Fibroblast of lung (primary cell): ENCODE measurements at regions not wholly inside any gene's neighbourhood (a gene's known extent, or its start where the extent isn't known, plus 50 kb on each side); places are given as distances from the start of the nearest gene placed in this dataset.

Source experiments
- DNase-seq, 2 donors: peaks; one replicate each; pipeline versions ENCODE4 v3.0.0 to v3.0.0-alpha.2; 2010; ENCODE audit warnings: low read depth in 2 of 2
- H2AFZ ChIP-seq: 2 replicates; pipeline ENCODE4 v1.5.1; 2012; ENCODE audit warnings: low read length, control low read depth, inconsistent platforms
- H3K27ac ChIP-seq: 2 replicates; pipeline ENCODE4 v1.5.1; 2011; ENCODE audit warnings: low read length, control low read depth; ENCODE audit not compliant: insufficient read depth
- H3K27me3 ChIP-seq: 2 replicates; pipeline ENCODE4 v1.5.1; 2011; ENCODE audit warnings: mild to moderate bottlenecking, low read length; ENCODE audit not compliant: control insufficient read depth, insufficient read depth
- H3K36me3 ChIP-seq: 2 replicates; pipeline ENCODE4 v1.5.1; 2011; ENCODE audit warnings: low read length; ENCODE audit not compliant: control insufficient read depth, insufficient read depth
- H3K4me1 ChIP-seq: 2 replicates; pipeline ENCODE4 v1.5.1; 2011; ENCODE audit warnings: low read length; ENCODE audit not compliant: control insufficient read depth, insufficient read depth; ENCODE audit errors: extremely low read depth
- H3K4me2 ChIP-seq: 2 replicates; pipeline ENCODE4 v1.5.1; 2011; ENCODE audit warnings: low read length, control low read depth; ENCODE audit not compliant: insufficient read depth; ENCODE audit errors: extremely low read depth
- H3K4me3 ChIP-seq, 4 experiments: fragments of 200-600 bp in 1 of 4; sonication (generic) in 1 of 4; replicated peaks in 1 of 4; 2 replicates each; pipeline ENCODE4 v1.5.1; 2011 to 2016; ENCODE audit warnings: low read length in 4 of 4, low read depth in 3 of 4, mild to moderate bottlenecking in 3 of 4, control low read depth in 2 of 4, inconsistent platforms in 1 of 4, mixed read lengths in 1 of 4; ENCODE audit not compliant: insufficient read depth in 1 of 4; ENCODE audit errors: control extremely low read depth in 1 of 4
- H3K79me2 ChIP-seq: 2 replicates; pipeline ENCODE4 v1.5.1; 2012; ENCODE audit warnings: mild to moderate bottlenecking, low read length, inconsistent platforms; ENCODE audit not compliant: control insufficient read depth, insufficient read depth
- H3K9ac ChIP-seq: 2 replicates; pipeline ENCODE4 v1.5.1; 2011; ENCODE audit warnings: mild to moderate bottlenecking, low read length, control low read depth; ENCODE audit not compliant: insufficient read depth
- H3K9me3 ChIP-seq: 2 replicates; pipeline ENCODE4 v1.5.1; 2012; ENCODE audit warnings: low read depth, low read length; ENCODE audit not compliant: control insufficient read depth, insufficient read depth
- H4K20me1 ChIP-seq: 2 replicates; pipeline ENCODE4 v1.5.1; 2011; ENCODE audit warnings: low read length; ENCODE audit not compliant: control insufficient read depth, insufficient read depth; ENCODE audit errors: extremely low read depth
- EZH2 ChIP-seq: IDR thresholded peaks from 2 replicates; pipeline ENCODE4 v1.5.1; 2012; ENCODE audit warnings: low read length, control low read depth, mild to moderate bottlenecking; ENCODE audit errors: missing control alignments
- TF ChIP-seq, protein P1 (sequence below), 2 donors: IDR thresholded peaks in 1 of 2; conservative IDR thresholded peaks in 1 of 2; 1 replicate in 1 of 2; 2 replicates in 1 of 2; pipeline ENCODE4 v1.5.1; 2011 to 2012; ENCODE audit warnings: low read length in 2 of 2, control low read depth in 1 of 2, inconsistent platforms in 1 of 2, low read depth in 1 of 2, mild to moderate bottlenecking in 1 of 2

DNA sequence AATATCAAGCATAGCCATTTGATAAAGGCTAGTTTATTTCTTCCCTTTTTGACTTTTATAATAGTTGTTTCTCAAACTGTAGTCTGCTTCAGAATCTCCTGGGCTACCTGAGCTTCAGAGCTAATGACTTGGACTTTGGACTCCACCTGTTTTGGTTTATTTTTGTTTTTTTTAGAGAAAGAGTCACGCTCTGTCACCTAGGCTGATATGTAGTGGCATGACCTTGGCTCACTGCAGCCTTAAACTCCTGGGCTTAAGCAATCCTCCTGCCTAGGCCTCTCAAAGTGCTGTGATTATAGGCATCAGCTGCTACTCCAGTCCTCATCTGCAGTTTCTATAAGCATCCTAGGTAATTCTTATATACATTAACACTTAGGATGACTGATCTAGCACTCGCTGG lies 90.5 kb downstream of the DDIT4L start:
- H3K79me2 ChIP-seq = no peaks in the 10 kb centered on the region
- H3K36me3 ChIP-seq = no peaks in the 10 kb centered on the region
- no peak overlapping the region for H3K9ac ChIP-seq
- no peak overlapping the region for H3K4me3 ChIP-seq
- no peak for TF ChIP-seq EZH2
- TF ChIP-seq, protein P1, sequence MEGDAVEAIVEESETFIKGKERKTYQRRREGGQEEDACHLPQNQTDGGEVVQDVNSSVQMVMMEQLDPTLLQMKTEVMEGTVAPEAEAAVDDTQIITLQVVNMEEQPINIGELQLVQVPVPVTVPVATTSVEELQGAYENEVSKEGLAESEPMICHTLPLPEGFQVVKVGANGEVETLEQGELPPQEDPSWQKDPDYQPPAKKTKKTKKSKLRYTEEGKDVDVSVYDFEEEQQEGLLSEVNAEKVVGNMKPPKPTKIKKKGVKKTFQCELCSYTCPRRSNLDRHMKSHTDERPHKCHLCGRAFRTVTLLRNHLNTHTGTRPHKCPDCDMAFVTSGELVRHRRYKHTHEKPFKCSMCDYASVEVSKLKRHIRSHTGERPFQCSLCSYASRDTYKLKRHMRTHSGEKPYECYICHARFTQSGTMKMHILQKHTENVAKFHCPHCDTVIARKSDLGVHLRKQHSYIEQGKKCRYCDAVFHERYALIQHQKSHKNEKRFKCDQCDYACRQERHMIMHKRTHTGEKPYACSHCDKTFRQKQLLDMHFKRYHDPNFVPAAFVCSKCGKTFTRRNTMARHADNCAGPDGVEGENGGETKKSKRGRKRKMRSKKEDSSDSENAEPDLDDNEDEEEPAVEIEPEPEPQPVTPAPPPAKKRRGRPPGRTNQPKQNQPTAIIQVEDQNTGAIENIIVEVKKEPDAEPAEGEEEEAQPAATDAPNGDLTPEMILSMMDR (conservative IDR thresholded peaks at IDR 0.05 in 1 of 2, IDR thresholded peaks at IDR 0.05 in 1 of 2; ENCODE audit: low read depth in 1 of 2, low read length in 2 of 2) = no peak
- H3K4me2 ChIP-seq = no peak overlapping the region
- DNase-seq = no peak
- H3K27ac ChIP-seq = no peak overlapping the region
- no peaks in the 10 kb centered on the region for H4K20me1 ChIP-seq
- no peaks in the 10 kb centered on the region for H3K4me1 ChIP-seq
- no peaks in the 10 kb centered on the region for H3K9me3 ChIP-seq
- H2AFZ ChIP-seq = no peak overlapping the region
- no peaks in the 10 kb centered on the region for H3K27me3 ChIP-seq

DNA sequence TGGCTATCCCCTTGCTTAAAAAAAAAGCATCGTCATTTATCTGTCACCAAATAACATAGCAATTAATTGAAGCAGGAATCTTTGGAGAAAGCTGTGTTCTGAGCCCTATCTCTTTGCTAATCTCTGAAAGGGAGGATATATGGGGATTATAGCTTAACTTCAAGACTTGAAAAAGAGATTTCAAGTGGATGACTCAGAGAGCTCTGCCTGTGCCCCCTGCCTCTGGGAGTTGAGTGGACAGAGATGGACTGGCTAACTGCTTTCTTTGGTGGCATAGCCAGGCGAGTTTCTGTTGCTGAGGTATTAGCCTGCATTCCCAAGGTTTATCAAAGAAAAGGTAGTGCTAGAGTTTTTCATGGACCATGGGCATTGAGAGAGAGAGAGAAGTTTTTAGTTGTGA lies 91.6 kb downstream of the DDIT4L start:
- Histone ChIP-seq H3K27ac (no peak overlapping the region), H3K79me2 (no peaks in the 10 kb centered on the region), H3K36me3 (no peaks in the 10 kb centered on the region), H4K20me1 (no peaks in the 10 kb centered on the region), H3K4me1 (no peaks in the 10 kb centered on the region), H3K4me2 (no peak overlapping the region), H3K9ac (no peak overlapping the region), H3K9me3 (no peaks in the 10 kb centered on the region), H2AFZ (no peak overlapping the region), H3K27me3 (no peaks in the 10 kb centered on the region), H3K4me3 (no peak overlapping the region)
- DNase-seq = no peak
- TF ChIP-seq, protein P1 (conservative IDR thresholded peaks at IDR 0.05 in 1 of 2, IDR thresholded peaks at IDR 0.05 in 1 of 2; ENCODE audit: low read depth in 1 of 2, low read length in 2 of 2) = no peak
- no peak for TF ChIP-seq EZH2

DNA sequence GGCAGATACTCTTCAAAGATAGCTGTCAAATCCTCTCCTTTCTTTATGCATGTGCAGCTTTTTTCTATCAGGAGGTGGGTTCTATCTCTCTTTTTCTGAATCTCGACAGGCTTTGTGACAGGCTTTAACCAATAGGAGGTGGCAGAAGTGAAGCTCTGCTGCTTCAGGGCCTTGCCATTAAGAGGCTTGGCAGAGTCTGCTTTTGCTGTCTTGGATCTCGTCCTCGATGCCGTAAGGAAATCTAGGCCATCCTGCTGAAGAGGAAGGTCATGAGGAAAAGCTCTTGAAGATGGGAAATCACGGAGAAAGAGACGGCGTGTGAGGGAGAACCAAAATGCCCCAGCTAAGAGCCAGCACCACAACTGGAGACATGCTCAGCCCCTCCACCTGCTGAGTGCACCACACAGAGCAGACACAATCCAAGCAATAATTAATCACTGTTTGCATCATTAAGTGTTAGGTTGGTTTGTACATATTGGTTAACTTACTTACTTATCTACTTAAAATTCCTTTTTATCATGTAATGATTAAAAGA lies 92.2 kb downstream of the DDIT4L start:
- Histone ChIP-seq H3K36me3 (no peaks in the 10 kb centered on the region), H4K20me1 (no peaks in the 10 kb centered on the region), H3K9me3 (no peaks in the 10 kb centered on the region), H3K4me2 (no peak overlapping the region), H3K27me3 (no peaks in the 10 kb centered on the region), H3K9ac (no peak overlapping the region), H3K27ac (no peak overlapping the region), H3K79me2 (no peaks in the 10 kb centered on the region), H3K4me1 (no peaks in the 10 kb centered on the region), H2AFZ (no peak overlapping the region), H3K4me3 (no peak overlapping the region)
- DNase-seq = no peak
- TF ChIP-seq, protein P1 (conservative IDR thresholded peaks at IDR 0.05 in 1 of 2, IDR thresholded peaks at IDR 0.05 in 1 of 2; ENCODE audit: low read depth in 1 of 2, low read length in 2 of 2) = no peak
- TF ChIP-seq EZH2 = no peak
